Embryonic facial prominence (tissue), 1 donor: ENCODE measurements at regions not wholly inside any gene's neighbourhood (a gene's known extent, or its start where the extent isn't known, plus 50 kb on each side); places are given as distances from the start of the nearest gene placed in this dataset.
"Not testable (repeated sequence)": the region's sequence is repeated elsewhere in the genome, so short reads cannot be mapped to it uniquely, and the experiment has no call there.

Experiments used
- DNase-seq: peaks from one replicate; pipeline ENCODE4 v3.0.0-alpha.2; 2016; ENCODE audit errors: extremely low spot score

GRCh38 chr14:34381304-34381703, 80.7 kb downstream of the SPTSSA start:
- DNase-seq = not testable (repeated sequence)

GRCh38 chr14:34380471-34380845, 81.6 kb downstream of the SPTSSA start:
- no peak for DNase-seq

- DNase-seq = no peak
Observed at GRCh38 chr14:34379816-34380470, 82.1 kb downstream of the SPTSSA start.

GRCh38 chr14:34376649-34377267, 85.3 kb downstream of the SPTSSA start:
- no peak for DNase-seq

GRCh38 chr14:34374998-34375740, 86.9 kb downstream of the SPTSSA start:
- DNase-seq = peak; percentile 25

- no peak for DNase-seq
Observed at GRCh38 chr14:34373191-34373590, 88.8 kb downstream of the SPTSSA start.

- no peak for DNase-seq
Observed at GRCh38 chr14:34372786-34373185, 89.3 kb downstream of the SPTSSA start.

- DNase-seq = no peak
Observed at GRCh38 chr14:34369648-34370030, 92.4 kb downstream of the SPTSSA start.

GRCh38 chr14:34368971-34369647, 92.9 kb downstream of the SPTSSA start:
- no peak for DNase-seq

- no peak for DNase-seq
Observed at GRCh38 chr14:34368115-34368970, 93.7 kb downstream of the SPTSSA start.

GRCh38 chr14:34365309-34365915, 96.6 kb downstream of the SPTSSA start:
- no peak for DNase-seq

GRCh38 chr14:34364201-34364600, 97.8 kb downstream of the SPTSSA start:
- no peak for DNase-seq

GRCh38 chr14:34363733-34364134, 98.3 kb downstream of the SPTSSA start:
- no peak for DNase-seq

- no peak for DNase-seq
Observed at GRCh38 chr14:34362641-34363251, 99.3 kb downstream of the SPTSSA start.

GRCh38 chr14:34361504-34362011, 100.5 kb downstream of the SPTSSA start:
- DNase-seq = no peak

GRCh38 chr14:34359420-34360117, 102.5 kb downstream of the SPTSSA start:
- no peak for DNase-seq

- no peak for DNase-seq
Observed at GRCh38 chr14:34356264-34356654, 105.8 kb downstream of the SPTSSA start.

GRCh38 chr14:34355584-34356263, 106.3 kb downstream of the SPTSSA start:
- no peak for DNase-seq

GRCh38 chr14:34354556-34354955, 107.5 kb downstream of the SPTSSA start:
- no peak for DNase-seq
